Lower leg skin (tissue), 3 donors: ENCODE measurements at regions not wholly inside any gene's neighbourhood (a gene's known extent, or its start where the extent isn't known, plus 50 kb on each side); places are given as distances from the start of the nearest gene placed in this dataset.

Source experiments
- POLR2A ChIP-seq, 2 donors: fragments of 450-650 bp; IDR thresholded peaks; one replicate each; pipeline ENCODE4 v1.6.1; 2016 to 2017; ENCODE audit warnings: antibody characterized with exemption in 2 of 2, mild to moderate bottlenecking in 1 of 2, moderate library complexity in 1 of 2
- TF ChIP-seq, protein P1 (sequence below), 3 donors: fragments of 450-650 bp; IDR thresholded peaks; one replicate each; pipeline ENCODE4 v1.5.1; 2016; ENCODE audit warnings: antibody characterized with exemption in 3 of 3, mild to moderate bottlenecking in 3 of 3, moderate library complexity in 2 of 3

DNA sequence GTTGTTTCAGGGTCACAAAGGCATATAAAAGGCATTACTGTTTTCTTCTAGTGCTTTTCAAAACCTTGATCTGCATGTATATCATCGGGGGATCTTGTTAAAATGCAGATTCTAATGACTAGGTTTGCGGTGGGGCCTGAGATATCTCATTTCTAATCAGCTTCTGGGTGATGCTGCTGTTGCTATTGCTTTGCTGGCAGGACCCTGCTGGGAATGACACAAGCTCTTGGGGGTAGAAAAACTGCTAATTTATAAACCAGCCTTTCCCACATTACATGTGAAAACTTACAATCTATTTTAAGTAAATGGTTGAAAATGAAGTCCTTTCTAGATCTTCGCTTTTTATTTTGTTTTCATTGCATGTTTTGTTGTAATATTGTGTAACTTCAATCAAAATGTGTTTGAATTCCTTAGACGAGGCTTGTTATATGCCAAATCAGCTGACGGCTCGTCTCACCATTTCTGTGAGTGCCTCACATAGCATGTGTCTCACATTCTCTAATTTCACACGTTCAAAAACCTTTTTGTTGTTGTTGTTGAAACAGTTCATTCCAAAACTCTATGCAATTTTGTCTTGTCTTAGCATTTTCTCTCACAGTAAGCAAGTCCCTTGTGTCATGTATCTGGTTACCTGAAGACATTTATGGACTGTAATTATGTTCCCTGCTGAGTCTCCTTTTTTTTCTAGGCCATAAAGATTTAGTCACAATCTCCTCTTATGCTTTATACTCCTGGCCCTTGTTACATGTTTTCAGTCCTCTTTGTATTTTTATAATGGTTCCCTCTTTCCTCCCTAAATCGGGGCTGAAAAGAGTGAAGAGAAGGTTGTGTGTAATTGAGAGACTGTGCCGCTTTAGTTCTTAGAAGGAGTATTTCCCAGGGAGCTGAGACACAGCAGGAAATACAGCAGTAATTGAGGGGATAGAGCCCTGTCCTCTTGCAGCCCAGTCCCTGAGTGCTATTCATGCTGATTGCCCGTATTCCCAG is 521.0 kb upstream of the SEMA6A start:
- TF ChIP-seq, protein P1, sequence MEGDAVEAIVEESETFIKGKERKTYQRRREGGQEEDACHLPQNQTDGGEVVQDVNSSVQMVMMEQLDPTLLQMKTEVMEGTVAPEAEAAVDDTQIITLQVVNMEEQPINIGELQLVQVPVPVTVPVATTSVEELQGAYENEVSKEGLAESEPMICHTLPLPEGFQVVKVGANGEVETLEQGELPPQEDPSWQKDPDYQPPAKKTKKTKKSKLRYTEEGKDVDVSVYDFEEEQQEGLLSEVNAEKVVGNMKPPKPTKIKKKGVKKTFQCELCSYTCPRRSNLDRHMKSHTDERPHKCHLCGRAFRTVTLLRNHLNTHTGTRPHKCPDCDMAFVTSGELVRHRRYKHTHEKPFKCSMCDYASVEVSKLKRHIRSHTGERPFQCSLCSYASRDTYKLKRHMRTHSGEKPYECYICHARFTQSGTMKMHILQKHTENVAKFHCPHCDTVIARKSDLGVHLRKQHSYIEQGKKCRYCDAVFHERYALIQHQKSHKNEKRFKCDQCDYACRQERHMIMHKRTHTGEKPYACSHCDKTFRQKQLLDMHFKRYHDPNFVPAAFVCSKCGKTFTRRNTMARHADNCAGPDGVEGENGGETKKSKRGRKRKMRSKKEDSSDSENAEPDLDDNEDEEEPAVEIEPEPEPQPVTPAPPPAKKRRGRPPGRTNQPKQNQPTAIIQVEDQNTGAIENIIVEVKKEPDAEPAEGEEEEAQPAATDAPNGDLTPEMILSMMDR (IDR thresholded peaks at IDR 0.05) = no peak
- TF ChIP-seq POLR2A (IDR thresholded peaks at IDR 0.05) = no peak
